ENCODE measurements at regions not wholly inside any gene's neighbourhood (a gene's known extent, or its start where the extent isn't known, plus 50 kb on each side); places are given as distances from the start of the nearest gene placed in this dataset.

GRCh38 chr3:107921038-107921437 lies 169.8 kb downstream of the CD47 start:
- Histone ChIP-seq H4K20me1 (replicated peaks; ENCODE audit: control insufficient read depth, extremely low read depth, insufficient read depth, low read length) (no peaks in the 10 kb centered on the region), H3K79me2 (ENCODE audit: control insufficient read depth, insufficient read depth, low read length) (no peaks in the 10 kb centered on the region), H3K36me3 (ENCODE audit: control insufficient read depth in 2 of 2, extremely low read depth in 1 of 2, insufficient read depth in 2 of 2, low read length in 2 of 2) (no peaks in the 10 kb centered on the region), H3K9me3 (replicated peaks; ENCODE audit: control insufficient read depth, insufficient read depth, low read length) (no peaks in the 10 kb centered on the region), H2AFZ (ENCODE audit: low read depth, low read length) (no peak overlapping the region), H3K27ac (ENCODE audit: insufficient read depth, low read depth, low read length) (no peak overlapping the region), H3K4me1 (ENCODE audit: control insufficient read depth, extremely low read depth, insufficient read depth, low read length) (no peaks in the 10 kb centered on the region), H3K4me2 (ENCODE audit: insufficient read depth, low read length) (no peak overlapping the region), H3K27me3 (ENCODE audit: control insufficient read depth in 2 of 2, insufficient read depth in 2 of 2, low read length in 2 of 2) (peaks cover 13 to 14% of the 10 kb centered on the region in 2 experiments), H3K4me3 (replicated peaks in 1 of 3; ENCODE audit: insufficient read depth in 1 of 3, low read depth in 1 of 3, low read length in 3 of 3) (no peak overlapping the region), H3K9ac (replicated peaks; ENCODE audit: extremely low read depth, insufficient read depth, low read length) (no peak overlapping the region), H3K9me1 (replicated peaks; ENCODE audit: control insufficient read depth, extremely low read depth, insufficient read depth, low read length) (no peaks in the 10 kb centered on the region)
- CTCF ChIA-PET = no interaction called here
- intact Hi-C loops (cut with micrococcal nuclease) (no loop called here), dilution Hi-C loops (cut with MboI; ENCODE audit: extremely low pct_ligation_motif_present, low sequenced_read_pairs) (no loop called here)
- POLR2A ChIA-PET = no interaction called here
- FAIRE-seq (no peak), DNase-seq (ENCODE audit: low read depth, low spot score) (no peak)
- no TSS peak for BruUV-seq (replicated peaks)
- TF ChIP-seq EZH2 (IDR thresholded peaks at IDR 0.05; ENCODE audit: borderline replicate concordance, low read depth, low read length, severe bottlenecking) = no peak
- no peak for TF ChIP-seq JUN (IDR thresholded peaks at IDR 0.05; ENCODE audit: borderline replicate concordance, insufficient read depth, insufficient read length, low read depth)
- no peak for TF ChIP-seq MAX (IDR thresholded peaks at IDR 0.05; ENCODE audit: insufficient read depth, insufficient read length)
- TF ChIP-seq CTCF (IDR thresholded peaks at IDR 0.05; ENCODE audit: extremely low read depth in 1 of 2, insufficient read depth in 1 of 2, low read depth in 1 of 2, low read length in 2 of 2) = no peak
- no peak for TF ChIP-seq GATA2 (IDR thresholded peaks at IDR 0.05; ENCODE audit: insufficient read depth, insufficient read length, low read depth, low read length)
- no peak for TF ChIP-seq FOS (IDR thresholded peaks at IDR 0.05; ENCODE audit: borderline replicate concordance, insufficient read depth, low read length)
- TF ChIP-seq MYC (IDR thresholded peaks at IDR 0.05; ENCODE audit: low read depth, low read length) = no peak
- TF ChIP-seq POLR2AphosphoS5 (IDR thresholded peaks at IDR 0.05; ENCODE audit: insufficient read depth, low read depth, low read length) = no peak
- no peak for TF ChIP-seq POLR2A (IDR thresholded peaks at IDR 0.05; ENCODE audit: low read depth, low read length)
